KOPT-K1 (cell line): ENCODE measurements at regions not wholly inside any gene's neighbourhood (a gene's known extent, or its start where the extent isn't known, plus 50 kb on each side); places are given as distances from the start of the nearest gene placed in this dataset.

Experiments used
- H3K27ac ChIP-seq: fragments of 200-600 bp; sonication (generic); 2 replicates; pipeline ENCODE4 v1.5.1; 2016; ENCODE audit warnings: antibody characterized with exemption, mild to moderate bottlenecking, low read depth, low read length; ENCODE audit not compliant: poor library complexity, severe bottlenecking
- H3K36me3 ChIP-seq: fragments of 200-600 bp; sonication (generic); 2 replicates; pipeline ENCODE4 v1.5.1; 2017; ENCODE audit warnings: antibody characterized with exemption, mild to moderate bottlenecking, low read length, moderate library complexity; ENCODE audit not compliant: insufficient read depth
- H3K9me3 ChIP-seq: fragments of 200-600 bp; sonication (generic); 2 replicates; pipeline ENCODE4 v1.5.1; 2017; ENCODE audit warnings: antibody characterized with exemption, low read length, mild to moderate bottlenecking; ENCODE audit not compliant: insufficient read depth, poor library complexity, severe bottlenecking

DNA sequence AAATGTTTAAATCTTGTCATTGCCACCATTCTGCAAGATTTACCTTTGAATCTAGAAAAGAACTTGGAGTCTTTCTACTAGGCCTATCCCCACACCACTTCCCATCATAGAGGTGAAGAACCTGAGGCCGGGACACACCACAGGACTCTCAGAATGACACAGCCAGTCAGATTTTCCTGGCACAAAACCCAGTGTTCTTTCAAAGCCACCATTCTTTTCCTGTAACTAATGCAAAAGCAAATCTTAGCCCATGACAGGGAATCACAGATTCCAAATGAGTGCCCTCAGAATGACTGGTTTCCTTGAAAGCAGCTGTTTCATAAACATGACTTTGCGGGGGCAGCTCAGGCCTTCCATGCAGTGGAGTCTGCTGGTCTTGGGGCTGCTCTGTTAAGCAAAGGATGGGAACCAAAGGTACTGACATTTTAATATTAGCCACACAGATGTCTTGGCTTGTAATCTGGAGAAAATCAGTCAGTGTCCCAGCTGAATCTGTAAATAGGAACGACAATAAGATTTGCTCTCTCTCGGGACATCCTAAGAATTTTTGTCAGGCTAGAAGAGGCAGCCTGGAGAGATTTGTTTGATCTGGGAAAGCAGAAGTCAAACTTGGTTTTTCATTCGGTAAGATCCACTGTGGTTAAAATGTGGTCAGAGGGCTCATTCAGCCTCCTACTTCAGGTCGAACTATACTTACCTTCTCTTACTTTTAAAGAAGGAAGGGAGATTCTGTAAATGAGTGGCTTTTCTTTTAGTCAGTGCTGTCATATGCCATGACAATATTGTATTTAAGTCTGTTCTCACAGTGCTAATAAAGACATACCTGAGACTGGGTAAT lies 115.1 kb downstream of the PALM2AKAP2 start:
- H3K9me3 ChIP-seq = no peaks in the 10 kb centered on the region
- H3K36me3 ChIP-seq = no peaks in the 10 kb centered on the region
- no peak overlapping the region for H3K27ac ChIP-seq

DNA sequence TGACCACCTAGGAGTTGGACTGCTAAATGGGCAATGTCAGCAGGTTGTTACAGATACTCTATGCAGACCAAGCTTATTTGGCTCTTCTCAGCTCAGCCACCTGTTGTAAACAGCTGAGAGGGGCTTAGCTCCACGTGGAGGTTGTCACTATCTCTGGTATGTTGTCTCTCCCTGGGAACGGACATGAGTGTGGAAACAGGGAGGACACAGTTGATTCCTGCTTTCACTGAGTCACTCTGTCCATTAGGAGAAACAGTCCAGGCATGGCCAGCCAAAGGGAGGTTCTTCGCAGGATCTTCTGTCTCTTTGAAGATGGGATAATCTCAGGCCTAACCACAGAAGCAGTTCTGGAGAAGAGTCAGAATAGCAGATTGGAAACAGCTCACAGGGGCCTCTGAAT lies 121.2 kb downstream of the PALM2AKAP2 start:
- Histone ChIP-seq H3K27ac (no peak overlapping the region), H3K9me3 (no peaks in the 10 kb centered on the region), H3K36me3 (no peaks in the 10 kb centered on the region)

DNA sequence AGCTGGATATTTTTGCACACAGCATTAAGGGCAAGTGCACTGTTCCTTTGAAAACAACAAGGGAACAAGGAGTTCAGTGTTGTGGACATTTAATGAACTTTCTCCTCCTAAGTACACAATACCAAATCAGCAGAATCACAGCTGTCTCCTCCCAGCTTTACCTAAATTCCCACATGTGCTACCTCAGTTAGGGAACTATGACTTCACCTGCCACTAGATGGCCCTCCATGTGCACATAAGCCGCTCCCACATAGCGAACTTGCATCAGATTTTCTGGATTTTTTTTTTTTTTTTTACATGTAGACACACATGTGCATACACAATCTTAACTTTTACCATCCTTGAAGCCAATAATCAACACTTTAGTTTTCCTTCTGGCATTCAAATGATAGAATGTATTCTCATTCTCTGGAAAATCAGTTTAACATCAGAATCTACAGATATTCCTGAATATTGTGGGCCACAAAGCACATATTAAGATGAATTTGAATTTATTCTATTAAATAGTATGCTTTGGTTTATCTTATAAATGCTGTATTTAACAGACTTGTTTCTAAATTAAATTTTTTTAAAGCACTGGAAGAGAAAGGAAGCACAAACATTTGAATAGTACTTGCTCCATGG lies 123.6 kb downstream of the PALM2AKAP2 start:
- Histone ChIP-seq H3K36me3 (no peaks in the 10 kb centered on the region), H3K27ac (no peak overlapping the region), H3K9me3 (no peaks in the 10 kb centered on the region)

DNA sequence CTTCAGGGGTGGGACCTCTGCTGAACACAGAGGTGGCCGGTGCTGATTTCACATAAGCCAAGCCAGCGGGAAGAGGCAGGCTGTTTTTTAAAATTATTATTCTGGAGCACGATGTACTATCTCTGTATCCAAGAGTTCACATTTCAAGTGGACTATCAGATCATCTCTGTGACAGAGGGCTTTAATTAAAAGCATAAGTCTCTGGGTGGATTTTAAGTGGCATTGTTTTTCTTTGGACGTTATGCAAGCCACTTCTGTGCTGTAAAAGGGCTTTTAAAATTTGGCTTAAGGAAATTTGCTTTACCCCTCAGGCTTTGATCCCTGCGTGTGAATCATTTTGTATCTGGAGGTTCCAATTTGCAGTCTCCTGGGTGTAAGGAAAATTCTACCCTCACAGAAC lies 124.7 kb downstream of the PALM2AKAP2 start:
- Histone ChIP-seq H3K36me3 (no peaks in the 10 kb centered on the region), H3K9me3 (no peaks in the 10 kb centered on the region), H3K27ac (no peak overlapping the region)

DNA sequence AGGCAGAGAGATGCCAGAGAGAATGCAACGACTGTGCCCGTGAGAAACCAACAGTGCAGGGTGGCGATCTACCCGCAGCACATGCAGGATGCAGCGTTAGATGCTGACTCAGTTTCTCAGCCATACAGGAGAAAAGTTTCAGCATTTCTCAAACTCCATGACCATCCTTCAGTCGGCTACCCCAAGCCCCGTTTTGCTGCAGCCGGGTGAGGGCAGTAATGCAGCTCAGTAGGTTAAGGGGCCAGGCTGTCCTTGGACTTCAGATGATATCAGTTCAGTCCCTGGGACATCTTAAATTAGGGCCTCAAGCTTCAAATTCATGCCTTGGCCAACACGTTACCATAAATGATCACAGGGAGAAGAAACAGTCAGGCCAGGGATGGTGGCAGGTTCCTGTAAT lies 125.5 kb downstream of the PALM2AKAP2 start:
- Histone ChIP-seq H3K36me3 (no peaks in the 10 kb centered on the region), H3K9me3 (no peaks in the 10 kb centered on the region), H3K27ac (no peak overlapping the region)

DNA sequence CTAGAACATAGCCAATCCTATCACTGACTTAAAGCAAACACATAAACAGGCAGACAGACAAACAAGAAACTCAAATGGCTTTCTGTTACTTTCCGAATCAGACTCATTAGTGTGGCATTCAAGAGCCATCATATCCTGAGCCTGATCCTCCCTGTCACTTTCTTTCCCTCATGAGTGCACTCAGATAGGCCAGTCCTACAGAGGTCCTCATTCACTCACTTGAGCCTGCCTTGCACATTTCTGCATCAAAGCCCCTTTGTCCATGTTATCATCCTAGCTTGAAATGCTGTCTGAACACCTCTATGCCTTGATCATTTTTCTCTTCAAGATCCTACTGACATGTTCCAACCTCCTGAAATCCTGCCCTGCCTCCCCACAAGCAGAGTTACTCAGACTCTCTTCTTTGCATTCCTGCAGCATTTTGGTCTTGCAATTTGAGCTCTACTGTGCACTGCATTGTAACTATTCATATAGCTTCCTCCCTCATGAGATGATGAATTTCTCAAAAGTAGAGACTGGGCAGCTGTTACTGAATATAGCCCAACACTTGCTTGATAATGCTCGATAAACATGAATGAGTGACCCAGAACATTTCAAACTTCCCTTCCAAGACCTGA lies 126.9 kb downstream of the PALM2AKAP2 start:
- Histone ChIP-seq H3K36me3 (no peaks in the 10 kb centered on the region), H3K27ac (no peak overlapping the region)

DNA sequence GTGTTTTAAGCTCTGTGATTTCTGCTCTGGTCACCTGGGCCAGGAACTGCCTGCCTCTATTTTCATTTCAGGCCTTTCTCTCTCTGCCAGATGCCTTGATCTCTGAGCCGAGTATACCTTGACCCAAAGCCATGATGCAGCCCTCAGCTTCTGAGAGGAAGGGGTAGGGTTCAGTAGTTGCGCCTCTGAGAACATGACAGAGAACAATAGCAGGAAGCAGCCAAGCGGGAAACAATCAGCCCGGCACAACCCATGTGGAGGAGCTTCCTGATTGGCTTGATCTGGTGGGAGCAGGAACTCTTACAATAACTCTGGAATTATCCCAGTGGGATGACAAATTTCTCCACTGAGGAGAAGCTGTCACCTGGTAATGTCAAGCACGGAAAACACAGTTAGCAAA lies 127.4 kb downstream of the PALM2AKAP2 start:
- Histone ChIP-seq H3K27ac (no peak overlapping the region), H3K36me3 (no peaks in the 10 kb centered on the region), H3K9me3 (no peaks in the 10 kb centered on the region)

More for the DNA sequence above, 126.9 kb downstream of the PALM2AKAP2 start:
- H3K9me3 ChIP-seq = no peaks in the 10 kb centered on the region

DNA sequence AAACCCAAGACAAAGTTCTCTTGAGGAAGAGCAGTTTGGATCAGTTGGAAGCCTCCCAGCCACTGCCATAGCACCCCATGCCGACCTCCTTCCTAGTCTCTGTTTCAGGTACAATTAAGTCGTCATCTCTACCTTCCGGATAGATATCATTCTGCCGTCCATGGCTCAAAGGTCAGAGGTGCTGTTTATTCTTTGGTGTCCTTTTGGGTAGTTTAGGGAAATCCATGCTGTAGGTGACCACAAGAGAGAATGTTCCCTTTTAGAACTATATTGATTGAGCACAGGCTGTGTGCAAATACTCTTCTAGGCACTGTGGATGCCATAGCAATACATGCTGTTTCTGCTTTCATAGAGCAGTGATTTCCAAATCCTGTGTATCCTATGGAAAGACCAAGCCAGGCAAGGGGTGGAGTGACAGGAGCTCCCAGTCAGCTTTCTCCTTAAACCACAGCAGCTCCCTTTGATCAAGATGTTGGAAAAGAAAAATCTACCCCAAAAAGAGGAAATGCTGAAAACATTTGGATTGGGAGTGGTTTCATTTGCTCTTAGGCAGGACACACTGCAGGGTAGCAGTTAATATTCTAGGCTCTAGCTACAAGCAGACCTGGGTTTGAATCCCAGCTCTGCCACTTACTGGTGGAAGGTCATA lies 127.9 kb downstream of the PALM2AKAP2 start:
- H3K27ac ChIP-seq = no peak overlapping the region
- no peaks in the 10 kb centered on the region for H3K9me3 ChIP-seq

DNA sequence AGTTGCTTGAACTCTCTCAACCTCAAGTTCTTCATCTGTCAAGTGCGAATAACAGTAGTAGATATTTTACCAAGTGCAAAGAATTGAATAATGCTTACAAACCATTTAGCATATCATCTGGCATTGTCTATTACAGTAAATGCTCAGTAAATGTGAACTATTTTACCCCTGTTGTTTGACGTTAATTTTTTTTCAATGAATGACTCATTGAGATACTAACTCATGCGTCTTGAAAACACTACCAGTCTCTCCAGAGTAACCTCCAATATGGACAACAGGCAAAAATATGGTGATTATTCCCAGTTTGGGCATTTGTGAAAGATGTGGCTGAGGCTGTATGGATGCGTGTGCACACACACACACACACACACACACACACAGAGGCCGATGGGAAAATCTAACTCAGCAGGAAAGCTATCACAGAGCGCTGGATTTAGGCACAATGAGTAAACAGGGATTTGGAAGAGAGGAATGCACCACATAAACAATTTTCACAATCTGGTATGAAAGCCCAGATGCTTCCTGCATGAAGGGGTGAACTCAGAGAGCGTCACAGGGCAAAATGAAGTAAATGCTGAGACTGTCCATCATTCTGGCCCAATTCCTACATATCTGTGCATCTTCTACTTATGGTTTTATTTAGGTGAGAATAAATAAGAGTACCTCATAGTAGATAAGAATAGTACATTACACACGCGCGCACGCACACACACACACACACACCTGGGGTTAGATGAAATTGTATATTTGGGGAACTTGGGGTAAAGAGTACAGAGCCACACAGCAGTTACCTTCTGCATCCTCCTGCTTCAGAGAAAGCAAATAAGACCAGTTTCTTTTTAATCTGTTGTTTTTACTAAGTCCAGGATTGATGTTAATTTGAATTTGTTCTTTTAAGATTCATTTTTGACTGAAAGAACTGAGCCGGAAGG lies 128.7 kb downstream of the PALM2AKAP2 start:
- Histone ChIP-seq H3K9me3 (no peaks in the 10 kb centered on the region), H3K36me3 (no peaks in the 10 kb centered on the region), H3K27ac (no peak overlapping the region)

More for the DNA sequence above, 127.9 kb downstream of the PALM2AKAP2 start:
- no peaks in the 10 kb centered on the region for H3K36me3 ChIP-seq

DNA sequence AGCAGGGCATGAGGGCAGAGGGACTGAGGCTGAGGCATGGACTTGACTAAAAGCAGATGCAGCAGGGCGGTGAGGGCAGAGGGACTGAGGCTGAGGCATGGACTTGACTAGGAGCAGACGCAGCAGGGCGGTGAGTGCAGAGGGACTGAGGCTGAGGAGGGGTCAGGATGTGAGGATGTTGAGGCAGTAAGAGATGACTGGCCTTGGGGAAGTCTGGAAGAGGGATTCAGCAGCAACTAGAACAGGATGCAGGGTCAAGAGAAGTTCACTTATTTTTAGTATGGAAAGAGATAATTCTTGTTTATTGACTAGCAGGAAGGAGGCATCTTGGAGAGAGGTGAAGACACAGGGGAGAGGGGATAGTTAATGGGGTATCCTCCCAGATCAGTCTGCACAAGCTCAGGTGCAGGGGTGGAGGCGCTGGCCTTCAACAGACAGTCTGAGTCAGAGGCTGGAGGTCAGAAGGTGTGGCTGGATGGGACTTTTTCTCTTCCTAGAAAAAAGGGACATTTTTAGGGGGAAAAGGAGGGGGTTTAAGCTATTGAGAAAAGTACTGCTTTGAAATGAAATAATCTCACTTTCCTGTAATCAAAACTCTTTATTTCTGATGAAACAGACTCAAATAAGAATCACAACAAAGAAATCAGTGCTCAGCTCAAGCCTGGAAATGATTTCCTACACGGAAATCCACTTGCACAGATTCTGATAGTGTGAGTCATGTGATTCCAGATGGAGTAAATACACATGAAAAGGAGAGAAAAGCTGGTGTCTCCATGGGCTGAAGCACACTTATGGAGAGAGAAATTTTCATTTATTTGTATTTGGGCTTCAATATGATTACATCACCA lies 130.9 kb downstream of the PALM2AKAP2 start:
- H3K36me3 ChIP-seq = no peaks in the 10 kb centered on the region
- no peak overlapping the region for H3K27ac ChIP-seq
- no peaks in the 10 kb centered on the region for H3K9me3 ChIP-seq

DNA sequence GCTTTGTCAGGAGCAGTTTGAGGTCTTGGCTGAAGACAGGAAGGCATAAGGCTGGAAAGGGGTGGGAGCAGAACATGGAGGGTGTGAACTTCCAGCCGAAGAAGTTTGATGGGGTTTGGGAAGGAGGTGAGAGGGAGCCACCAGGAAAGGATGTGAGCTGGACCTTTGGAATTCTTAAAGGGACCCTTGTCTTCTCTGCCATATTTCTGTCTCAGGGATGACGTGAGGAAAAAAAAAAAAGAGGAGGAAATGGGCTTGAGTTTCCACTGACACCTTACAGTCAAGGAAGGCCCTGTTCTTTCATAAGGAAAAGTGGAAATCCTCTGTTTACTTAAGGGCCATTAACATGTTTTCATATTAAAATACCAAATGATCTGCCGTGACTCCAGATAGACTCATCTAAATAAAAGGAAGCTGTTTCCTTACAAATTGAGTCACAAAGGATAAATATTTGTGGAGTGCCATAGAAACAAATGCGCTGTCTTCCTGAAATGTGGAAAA lies 132.1 kb downstream of the PALM2AKAP2 start:
- Histone ChIP-seq H3K36me3 (no peaks in the 10 kb centered on the region), H3K27ac (no peak overlapping the region), H3K9me3 (no peaks in the 10 kb centered on the region)

DNA sequence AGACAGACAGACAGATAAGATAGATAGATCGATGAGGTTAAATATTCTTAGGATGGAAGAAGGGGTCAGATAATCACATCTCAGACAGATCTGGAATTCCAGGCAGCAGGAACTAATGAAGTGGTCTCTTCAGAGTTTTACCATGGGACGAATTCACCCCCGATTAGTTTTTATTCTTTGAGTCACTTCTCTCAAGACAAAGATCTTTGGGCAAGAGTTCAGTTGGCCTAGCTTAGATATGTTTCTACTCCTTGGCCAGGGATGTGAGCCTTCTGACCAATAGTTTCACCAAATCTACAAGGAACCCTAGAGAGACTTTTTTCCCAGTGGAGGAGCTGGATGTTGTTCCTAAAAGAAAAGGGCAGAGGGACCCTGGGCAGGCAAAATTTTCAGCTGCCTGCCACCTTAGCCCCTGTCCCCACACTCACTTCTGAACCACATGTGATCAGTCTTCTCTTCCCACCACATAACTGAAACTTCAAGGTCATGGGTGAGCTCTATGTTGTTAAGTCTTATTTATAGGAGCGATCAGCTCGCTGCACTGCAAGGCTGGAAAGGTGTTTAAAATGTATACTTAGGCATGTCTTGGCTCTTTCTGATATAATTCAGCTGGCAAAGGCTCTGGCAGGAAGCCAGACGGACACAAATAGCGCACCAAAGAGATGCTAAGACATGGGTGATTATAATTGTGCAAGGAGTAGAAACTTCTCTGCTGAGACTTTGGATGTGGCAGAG lies 132.9 kb downstream of the PALM2AKAP2 start:
- Histone ChIP-seq H3K9me3 (no peaks in the 10 kb centered on the region), H3K36me3 (no peaks in the 10 kb centered on the region), H3K27ac (no peak overlapping the region)

DNA sequence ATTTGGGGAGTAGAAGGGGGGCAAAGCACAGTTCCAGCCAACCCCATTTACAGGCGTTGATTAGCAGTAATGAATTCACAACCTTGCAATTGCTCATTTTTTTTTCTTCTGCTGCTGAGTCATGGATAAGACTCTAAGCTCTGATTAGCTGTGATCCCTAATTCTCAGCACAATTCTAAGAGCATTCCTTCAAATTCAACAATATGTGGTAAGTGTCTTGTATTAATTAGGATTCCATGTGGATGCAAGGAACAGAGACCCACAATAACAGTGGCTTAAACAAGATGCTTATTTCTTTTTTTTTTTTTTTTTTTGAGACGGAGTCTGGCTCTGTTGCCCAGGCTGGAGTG lies 133.4 kb downstream of the PALM2AKAP2 start:
- no peaks in the 10 kb centered on the region for H3K9me3 ChIP-seq
- no peaks in the 10 kb centered on the region for H3K36me3 ChIP-seq
- H3K27ac ChIP-seq = no peak overlapping the region
